HCT116 (cell line): ENCODE measurements at regions not wholly inside any gene's neighbourhood (a gene's known extent, or its start where the extent isn't known, plus 50 kb on each side); places are given as distances from the start of the nearest gene placed in this dataset.

ENCODE experiments used
- ATAC-seq: fragments of 200-7000 bp; cut with Tn5 transposase; 2 replicates; pipeline ENCODE4 v1.9.1; 2020; ENCODE audit warnings: mild to moderate bottlenecking, moderate library complexity
- BruUV-seq: library from RNA; stranded (reverse); fragments of 400-500 nt; replicated peaks from 2 replicates; lab custom pipeline; 2021; lab: Mats Ljungman, UMichigan
- CTCF ChIA-PET: fragments of 300-600 bp; sonication (Branson Sonifier 250); formaldehyde crosslinking; loops from one replicate; lab custom pipeline; 2021; ENCODE audit warnings: antibody characterized with exemption; lab: Charles Lee
- POLR2A ChIA-PET: fragments of 300-600, 350-600 bp; sonication (Branson Sonifier 250); formaldehyde crosslinking; loops from one replicate; lab custom pipeline; 2021; ENCODE audit warnings: antibody characterized with exemption; lab: Charles Lee
- RAD21 ChIA-PET, 2 experiments: fragments of 300-600 bp; sonication (Branson Sonifier 250); formaldehyde crosslinking; loops; one replicate each; lab custom pipeline; 2023; ENCODE audit warnings: low total read pairs in 2 of 2; ENCODE audit not compliant: uncharacterized antibody in 2 of 2, unreplicated experiment in 2 of 2, low non-redundant PET in 1 of 2; lab: Charles Lee
- DNase-seq: peaks from one replicate; pipeline ENCODE4 v3.0.0-alpha.2; 2010; ENCODE audit warnings: low read depth, low spot score
- H2AFZ ChIP-seq: fragments of 200-600 bp; shearing (Covaris generic), sonication (generic); 2 replicates; pipeline ENCODE4 v1.6.1; 2017; ENCODE audit warnings: low read depth, mixed run types, mixed read lengths, antibody characterized with exemption, low read length; ENCODE audit not compliant: poor library complexity, severe bottlenecking
- H3K27ac ChIP-seq: 2 replicates; pipeline ENCODE4 v1.5.1; 2012; ENCODE audit warnings: low read depth, low read length
- H3K27me3 ChIP-seq: fragments of 200-600 bp; sonication (generic); 2 replicates; pipeline ENCODE4 v1.6.1; 2016; ENCODE audit warnings: mixed run types, low read length, mixed read lengths; ENCODE audit not compliant: insufficient read depth
- H3K36me3 ChIP-seq, 2 experiments: fragments of 200-500 bp in 1 of 2; fragments of 200-600 bp in 1 of 2; sonication (Bioruptor generic) in 1 of 2; sonication (generic) in 1 of 2; 2 replicates each; pipeline versions ENCODE4 v1.5.1 to v1.6.1; 2014 to 2016; ENCODE audit warnings: low read length in 2 of 2, inconsistent platforms in 1 of 2, mixed read lengths in 1 of 2, mixed run types in 1 of 2; ENCODE audit not compliant: insufficient read depth in 2 of 2, control insufficient read depth in 1 of 2
- H3K4me1 ChIP-seq, 2 experiments: fragments of 200-600 bp in 1 of 2; sonication (generic) in 1 of 2; 2 replicates each; pipeline versions ENCODE4 v1.5.1 to v1.6.1; 2012 to 2017; ENCODE audit warnings: low read length in 2 of 2, inconsistent platforms in 1 of 2, mild to moderate bottlenecking in 1 of 2, mixed read lengths in 1 of 2, mixed run types in 1 of 2, moderate library complexity in 1 of 2; ENCODE audit not compliant: insufficient read depth in 2 of 2, control insufficient read depth in 1 of 2
- H3K4me2 ChIP-seq: fragments of 200-600 bp; sonication (generic); 2 replicates; pipeline ENCODE4 v1.6.1; 2017; ENCODE audit warnings: mixed run types, low read length, mixed read lengths
- H3K4me3 ChIP-seq, 2 experiments: fragments of 200-600 bp in 1 of 2; sonication (generic) in 1 of 2; replicated peaks in 1 of 2; 2 replicates each; pipeline ENCODE4 v1.5.1; 2011 to 2016; ENCODE audit warnings: low read length in 2 of 2, control low read depth in 1 of 2, low read depth in 1 of 2, mild to moderate bottlenecking in 1 of 2, mixed read lengths in 1 of 2, mixed run types in 1 of 2
- H3K79me2 ChIP-seq: fragments of 200-600 bp; sonication (generic); 2 replicates; pipeline ENCODE4 v1.6.1; 2017; ENCODE audit warnings: mild to moderate bottlenecking, mixed run types, low read length, moderate library complexity, mixed read lengths; ENCODE audit not compliant: insufficient read depth
- H3K9ac ChIP-seq: fragments of 200-600 bp; sonication (generic); 2 replicates; pipeline ENCODE4 v1.6.1; 2016; ENCODE audit warnings: low read length, mixed read lengths
- H3K9me2 ChIP-seq: fragments of 200-600 bp; sonication (generic), shearing (Covaris generic); 2 replicates; pipeline ENCODE4 v1.6.1; 2017; ENCODE audit warnings: mixed run types, mild to moderate bottlenecking, moderate library complexity; ENCODE audit not compliant: insufficient read depth
- H3K9me3 ChIP-seq, 2 experiments: fragments of 200-500 bp in 1 of 2; fragments of 200-600 bp in 1 of 2; sonication (Bioruptor generic) in 1 of 2; sonication (generic) in 1 of 2; 2 replicates each; pipeline ENCODE4 v1.6.1; 2014 to 2017; ENCODE audit warnings: low read length in 2 of 2, mixed read lengths in 2 of 2, inconsistent platforms in 1 of 2, low read depth in 1 of 2, mild to moderate bottlenecking in 1 of 2, mixed run types in 1 of 2, moderate library complexity in 1 of 2; ENCODE audit not compliant: control insufficient read depth in 1 of 2, insufficient read depth in 1 of 2
- H4K20me1 ChIP-seq: fragments of 200-600 bp; sonication (generic), shearing (Covaris generic); 2 replicates; pipeline ENCODE4 v1.6.1; 2017; ENCODE audit warnings: mixed run types, mild to moderate bottlenecking, moderate library complexity; ENCODE audit not compliant: insufficient read depth
- CEBPB ChIP-seq: IDR thresholded peaks from 2 replicates; pipeline ENCODE4 v1.6.1; 2012; ENCODE audit warnings: low read depth
- EGR1 ChIP-seq: IDR thresholded peaks from 2 replicates; pipeline ENCODE4 v1.6.1; 2012; ENCODE audit warnings: low read depth
- ELF1 ChIP-seq: IDR thresholded peaks from 2 replicates; pipeline ENCODE4 v1.6.1; 2012; ENCODE audit warnings: low read depth, borderline replicate concordance
- EZH2 ChIP-seq: fragments of 200-600 bp; sonication (generic); IDR thresholded peaks from 2 replicates; pipeline ENCODE4 v1.6.1; 2017; ENCODE audit warnings: antibody characterized with exemption, mixed run types
- FOSL1 ChIP-seq: IDR thresholded peaks from 2 replicates; pipeline ENCODE4 v1.6.1; 2012; ENCODE audit warnings: low read depth
- JUND ChIP-seq: IDR thresholded peaks from 2 replicates; pipeline ENCODE4 v1.6.1; 2012
- POLR2A ChIP-seq: IDR thresholded peaks from 2 replicates; pipeline ENCODE4 v1.7.0; 2011; ENCODE audit warnings: borderline replicate concordance; ENCODE audit not compliant: insufficient read depth, insufficient read length; ENCODE audit errors: extremely low read depth
- POLR2AphosphoS5 ChIP-seq: IDR thresholded peaks from 2 replicates; pipeline ENCODE4 v1.6.1; 2011; ENCODE audit warnings: mild to moderate bottlenecking, low read depth, low read length, moderate library complexity
- RAD21 ChIP-seq: IDR thresholded peaks from 2 replicates; pipeline ENCODE4 v1.6.1; 2012; ENCODE audit warnings: low read depth, mild to moderate bottlenecking
- SIN3A ChIP-seq: IDR thresholded peaks from 2 replicates; pipeline ENCODE4 v1.6.1; 2012; ENCODE audit warnings: low read depth
- SP1 ChIP-seq: IDR thresholded peaks from 2 replicates; pipeline ENCODE4 v1.6.1; 2012; ENCODE audit warnings: low read depth
- SRF ChIP-seq: IDR thresholded peaks from 2 replicates; pipeline ENCODE4 v1.6.1; 2012; ENCODE audit warnings: low read depth
- TCF7L2 ChIP-seq: IDR thresholded peaks from 2 replicates; pipeline ENCODE4 v1.7.0; 2011; ENCODE audit warnings: borderline replicate concordance, inconsistent platforms; ENCODE audit not compliant: insufficient read depth, insufficient read length; ENCODE audit errors: extremely low read depth
- YY1 ChIP-seq: IDR thresholded peaks from 2 replicates; pipeline ENCODE4 v1.6.1; 2011; ENCODE audit warnings: low read length, low read depth, moderate library complexity, mild to moderate bottlenecking; ENCODE audit not compliant: insufficient replicate concordance; ENCODE audit errors: extremely low read depth
- ZFX ChIP-seq: fragments of 450-650 bp; IDR thresholded peaks from 2 replicates; pipeline ENCODE4 v1.6.1; 2017
- intact Hi-C: fragments of 100-400 bp; cut with micrococcal nuclease; formaldehyde crosslinking; loops from 2 replicates; pipeline ENCODE4 v1.10.0; 2022
- TF ChIP-seq, protein P1 (sequence below): IDR thresholded peaks from 2 replicates; pipeline ENCODE4 v1.6.1; 2012

DNA sequence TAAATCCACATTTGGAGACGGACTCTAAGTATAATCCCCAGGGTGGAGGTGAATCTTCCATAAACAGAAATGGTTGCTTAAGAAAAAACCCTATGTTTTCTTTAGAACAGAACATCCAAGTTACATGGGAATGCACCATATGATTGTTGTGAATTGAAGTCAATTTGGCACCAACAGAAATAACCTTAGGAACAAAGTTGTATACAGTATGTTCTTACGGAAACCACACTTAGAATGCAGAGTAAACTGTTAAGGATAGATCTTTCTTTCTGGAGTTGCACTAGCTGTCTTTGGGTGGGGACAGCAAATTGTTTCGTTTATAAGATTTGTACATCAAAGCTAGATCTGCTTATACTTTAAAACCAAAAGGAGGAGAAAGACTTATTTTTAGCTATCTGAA, 316.4 kb downstream of the PTEN start:
- intact Hi-C loops, result no loop called here
- no peak overlapping the region for H2AFZ ChIP-seq
- no TSS peak for BruUV-seq
- H3K79me2 ChIP-seq, result no peaks in the 10 kb centered on the region
- no peak overlapping the region for H3K9ac ChIP-seq
- H3K27me3 ChIP-seq, result no peaks in the 10 kb centered on the region
- no peaks in the 10 kb centered on the region for H3K9me3 ChIP-seq
- H3K9me2 ChIP-seq, result no peaks in the 10 kb centered on the region
- no peak overlapping the region for H3K4me2 ChIP-seq
- no peak overlapping the region for H3K27ac ChIP-seq
- ATAC-seq, result no peak
- RAD21 ChIA-PET, result no interaction called here
- no peak for TF ChIP-seq POLR2AphosphoS5
- TF ChIP-seq SIN3A, result no peak
- TF ChIP-seq, all 23 proteins: peak for 0
- H4K20me1 ChIP-seq, result no peaks in the 10 kb centered on the region
- no peak overlapping the region for H3K4me3 ChIP-seq
- no peaks in the 10 kb centered on the region for H3K4me1 ChIP-seq
- CTCF ChIA-PET, result no interaction called here
- no peaks in the 10 kb centered on the region for H3K36me3 ChIP-seq
- POLR2A ChIA-PET, result no interaction called here
- no peak for DNase-seq

DNA sequence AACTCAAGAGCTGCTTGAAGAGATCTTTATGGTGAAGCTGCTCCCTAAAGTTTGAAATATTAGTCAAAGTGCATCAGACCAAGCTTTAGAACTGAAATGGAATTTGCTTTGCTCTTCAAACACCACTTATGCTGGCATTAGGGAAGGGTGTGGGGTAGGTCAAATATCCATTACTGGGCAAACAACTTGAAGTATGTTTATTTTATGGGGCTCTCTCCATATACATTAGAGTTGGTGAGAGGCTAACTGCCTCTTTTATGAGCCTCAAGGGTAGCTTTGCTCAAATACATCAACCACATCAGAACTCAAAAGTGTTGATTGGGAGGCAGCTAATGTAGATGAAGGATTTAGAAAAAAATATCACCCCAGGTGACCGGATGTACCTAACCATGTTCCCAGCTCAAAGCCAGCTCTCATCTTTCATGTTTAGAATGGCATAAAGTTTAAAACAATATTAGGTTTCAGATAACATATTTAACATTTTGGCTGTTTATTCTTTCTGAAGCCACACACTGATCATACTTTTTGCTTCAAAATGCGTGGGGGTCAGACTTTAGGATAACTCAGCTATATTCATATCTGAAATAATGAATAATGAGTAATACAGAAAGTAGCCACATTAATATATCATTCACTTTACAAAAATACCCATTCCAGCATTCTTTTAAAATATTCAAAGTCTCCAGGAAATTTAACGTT, 318.6 kb downstream of the PTEN start:
- Histone ChIP-seq H3K4me2 (no peak overlapping the region), H4K20me1 (no peaks in the 10 kb centered on the region), H3K9me2 (no peaks in the 10 kb centered on the region), H3K4me1 (no peaks in the 10 kb centered on the region), H3K4me3 (no peak overlapping the region), H3K9me3 (no peaks in the 10 kb centered on the region), H3K79me2 (no peaks in the 10 kb centered on the region), H3K27ac (no peak overlapping the region), H3K27me3 (no peaks in the 10 kb centered on the region), H2AFZ (no peak overlapping the region), H3K9ac (no peak overlapping the region), H3K36me3 (no peaks in the 10 kb centered on the region)
- RAD21 ChIA-PET, result no interaction called here
- intact Hi-C loops, result no loop called here
- CTCF ChIA-PET, result no interaction called here
- no TSS peak for BruUV-seq
- DNase-seq (no peak), ATAC-seq (no peak)
- TF ChIP-seq JUND (no peak), SP1 (no peak), FOSL1 (no peak), ZFX (no peak), SRF (no peak), YY1 (no peak), TCF7L2 (no peak), SIN3A (no peak), ELF1 (no peak), POLR2A (no peak), EZH2 (no peak), RAD21 (no peak), CEBPB (no peak), EGR1 (no peak)
- TF ChIP-seq, protein P1, sequence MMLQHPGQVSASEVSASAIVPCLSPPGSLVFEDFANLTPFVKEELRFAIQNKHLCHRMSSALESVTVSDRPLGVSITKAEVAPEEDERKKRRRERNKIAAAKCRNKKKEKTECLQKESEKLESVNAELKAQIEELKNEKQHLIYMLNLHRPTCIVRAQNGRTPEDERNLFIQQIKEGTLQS, result no peak
- POLR2A ChIA-PET, result interaction anchor here (1.4 kb wide), 1 partner anchor 28 kb away, joined by 3 read pairs; no protein-coding TSS in a partner anchor
